Loucy (cell line): ENCODE measurements at regions not wholly inside any gene's neighbourhood (a gene's known extent, or its start where the extent isn't known, plus 50 kb on each side); places are given as distances from the start of the nearest gene placed in this dataset.

Experiments used
- H2AFZ ChIP-seq: fragments of 200-600 bp; sonication (generic); 2 replicates; pipeline ENCODE4 v1.6.0; 2016; ENCODE audit warnings: antibody characterized with exemption, mild to moderate bottlenecking, low read length, moderate library complexity
- H3F3A ChIP-seq: fragments of 200-600 bp; 2 replicates; pipeline ENCODE4 v1.6.0; 2016; ENCODE audit warnings: antibody characterized with exemption, low read depth, mild to moderate bottlenecking
- H3K27me3 ChIP-seq: fragments of 200-600 bp; sonication (generic); 2 replicates; pipeline ENCODE4 v1.6.1; 2014; ENCODE audit warnings: low read length, mild to moderate bottlenecking; ENCODE audit not compliant: insufficient read depth, poor library complexity, severe bottlenecking
- H3K36me3 ChIP-seq: fragments of 200-600 bp; sonication (generic); 2 replicates; pipeline ENCODE4 v1.6.1; 2016; ENCODE audit warnings: low read length; ENCODE audit not compliant: insufficient read depth
- H3K4me1 ChIP-seq: fragments of 200-600 bp; sonication (generic); 2 replicates; pipeline ENCODE4 v1.5.1; 2014; ENCODE audit warnings: low read length, mild to moderate bottlenecking; ENCODE audit not compliant: insufficient read depth, poor library complexity, severe bottlenecking
- H3K4me2 ChIP-seq: fragments of 200-600 bp; sonication (generic); 2 replicates; pipeline ENCODE4 v1.6.0; 2014; ENCODE audit warnings: antibody characterized with exemption, low read length, low read depth, mild to moderate bottlenecking; ENCODE audit not compliant: poor library complexity, severe bottlenecking
- H3K4me3 ChIP-seq: fragments of 200-600 bp; sonication (generic); 2 replicates; pipeline ENCODE4 v1.5.1; 2014; ENCODE audit warnings: low read length, mild to moderate bottlenecking, mixed read lengths; ENCODE audit not compliant: poor library complexity, severe bottlenecking
- H3K79me2 ChIP-seq: fragments of 200-600 bp; sonication (generic); 2 replicates; pipeline ENCODE4 v1.6.1; 2014; ENCODE audit warnings: low read length; ENCODE audit not compliant: insufficient read depth
- H3K9ac ChIP-seq: fragments of 200-600 bp; sonication (generic); 2 replicates; pipeline ENCODE4 v1.6.0; 2014; ENCODE audit warnings: mild to moderate bottlenecking, low read depth, low read length, moderate library complexity; ENCODE audit not compliant: poor library complexity, severe bottlenecking
- H3K9me2 ChIP-seq: fragments of 200-600 bp; sonication (generic); replicated peaks from 2 replicates; pipeline ENCODE4 v1.6.1; 2016; ENCODE audit warnings: low read depth, low read length, mixed read lengths
- H3K9me3 ChIP-seq: fragments of 200-600 bp; sonication (generic); 2 replicates; pipeline ENCODE4 v1.6.1; 2014; ENCODE audit warnings: mild to moderate bottlenecking, antibody characterized with exemption, low read length, low read depth; ENCODE audit not compliant: insufficient read depth
- H4K20me1 ChIP-seq: fragments of 200-600 bp; sonication (generic); 2 replicates; pipeline ENCODE4 v1.6.0; 2014; ENCODE audit warnings: antibody characterized with exemption, low read length, mild to moderate bottlenecking; ENCODE audit not compliant: insufficient read depth, poor library complexity, severe bottlenecking
- EZH2phosphoT487 ChIP-seq: fragments of 200-600 bp; IDR thresholded peaks from 2 replicates; pipeline ENCODE4 v1.6.1; 2018; ENCODE audit warnings: antibody characterized with exemption, mild to moderate bottlenecking, moderate library complexity, borderline replicate concordance
- TF ChIP-seq, protein P1 (sequence below): fragments of 200-600 bp; sonication (generic); conservative IDR thresholded peaks from 2 replicates; pipeline ENCODE4 v1.5.1; 2014; ENCODE audit warnings: mild to moderate bottlenecking, antibody characterized with exemption, low read length

DNA sequence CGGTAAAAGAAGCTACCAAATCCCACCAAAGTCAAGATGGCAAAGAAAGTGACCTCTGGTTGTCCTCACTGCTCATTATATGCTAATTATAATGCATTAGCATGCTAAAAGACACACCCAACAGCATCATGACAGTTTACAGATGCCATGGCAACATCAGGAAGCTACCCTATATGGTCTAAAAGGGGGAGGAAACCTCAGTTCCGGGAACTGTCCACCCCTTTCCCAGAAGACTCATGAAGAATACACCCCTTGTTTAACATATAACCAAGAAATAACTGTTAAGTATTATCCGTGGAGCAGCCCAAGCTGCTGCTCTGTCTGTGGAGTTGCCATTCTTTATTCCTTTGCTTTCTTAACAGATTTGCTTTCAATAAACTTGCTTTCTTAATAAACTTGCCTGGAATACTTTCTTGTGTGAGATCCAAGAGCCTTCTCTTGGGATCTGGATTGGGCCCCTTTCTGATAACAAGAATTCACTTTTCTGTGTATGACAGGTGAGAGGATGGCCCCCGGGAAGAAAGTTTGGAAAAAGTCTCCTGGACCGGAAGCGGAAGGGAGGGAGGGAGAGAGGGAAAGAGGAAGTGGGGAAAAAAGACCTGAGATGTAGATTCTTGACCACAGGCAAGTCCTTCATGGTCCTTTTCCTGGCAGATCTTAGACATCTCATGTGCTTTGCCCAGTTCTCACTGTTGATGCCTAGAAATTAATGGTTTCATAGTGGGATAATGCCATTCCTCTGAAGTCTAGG, 146.7 kb upstream of the ID4 start:
- Histone ChIP-seq H3K4me2 (no peak overlapping the region), H3K4me3 (no peak overlapping the region), H3K4me1 (no peaks in the 10 kb centered on the region), H3K79me2 (no peaks in the 10 kb centered on the region), H3K9me2 (no peaks in the 10 kb centered on the region), H3K9me3 (no peaks in the 10 kb centered on the region; the same call in 1 of the 2 replicates), H4K20me1 (no peaks in the 10 kb centered on the region), H3K9ac (no peak overlapping the region), H3K27me3 (no peaks in the 10 kb centered on the region), H3F3A (no peaks in the 10 kb centered on the region), H3K36me3 (no peaks in the 10 kb centered on the region), H2AFZ (no peak overlapping the region)
- TF ChIP-seq, protein P1, sequence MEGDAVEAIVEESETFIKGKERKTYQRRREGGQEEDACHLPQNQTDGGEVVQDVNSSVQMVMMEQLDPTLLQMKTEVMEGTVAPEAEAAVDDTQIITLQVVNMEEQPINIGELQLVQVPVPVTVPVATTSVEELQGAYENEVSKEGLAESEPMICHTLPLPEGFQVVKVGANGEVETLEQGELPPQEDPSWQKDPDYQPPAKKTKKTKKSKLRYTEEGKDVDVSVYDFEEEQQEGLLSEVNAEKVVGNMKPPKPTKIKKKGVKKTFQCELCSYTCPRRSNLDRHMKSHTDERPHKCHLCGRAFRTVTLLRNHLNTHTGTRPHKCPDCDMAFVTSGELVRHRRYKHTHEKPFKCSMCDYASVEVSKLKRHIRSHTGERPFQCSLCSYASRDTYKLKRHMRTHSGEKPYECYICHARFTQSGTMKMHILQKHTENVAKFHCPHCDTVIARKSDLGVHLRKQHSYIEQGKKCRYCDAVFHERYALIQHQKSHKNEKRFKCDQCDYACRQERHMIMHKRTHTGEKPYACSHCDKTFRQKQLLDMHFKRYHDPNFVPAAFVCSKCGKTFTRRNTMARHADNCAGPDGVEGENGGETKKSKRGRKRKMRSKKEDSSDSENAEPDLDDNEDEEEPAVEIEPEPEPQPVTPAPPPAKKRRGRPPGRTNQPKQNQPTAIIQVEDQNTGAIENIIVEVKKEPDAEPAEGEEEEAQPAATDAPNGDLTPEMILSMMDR: no peak
- no peak for TF ChIP-seq EZH2phosphoT487

DNA sequence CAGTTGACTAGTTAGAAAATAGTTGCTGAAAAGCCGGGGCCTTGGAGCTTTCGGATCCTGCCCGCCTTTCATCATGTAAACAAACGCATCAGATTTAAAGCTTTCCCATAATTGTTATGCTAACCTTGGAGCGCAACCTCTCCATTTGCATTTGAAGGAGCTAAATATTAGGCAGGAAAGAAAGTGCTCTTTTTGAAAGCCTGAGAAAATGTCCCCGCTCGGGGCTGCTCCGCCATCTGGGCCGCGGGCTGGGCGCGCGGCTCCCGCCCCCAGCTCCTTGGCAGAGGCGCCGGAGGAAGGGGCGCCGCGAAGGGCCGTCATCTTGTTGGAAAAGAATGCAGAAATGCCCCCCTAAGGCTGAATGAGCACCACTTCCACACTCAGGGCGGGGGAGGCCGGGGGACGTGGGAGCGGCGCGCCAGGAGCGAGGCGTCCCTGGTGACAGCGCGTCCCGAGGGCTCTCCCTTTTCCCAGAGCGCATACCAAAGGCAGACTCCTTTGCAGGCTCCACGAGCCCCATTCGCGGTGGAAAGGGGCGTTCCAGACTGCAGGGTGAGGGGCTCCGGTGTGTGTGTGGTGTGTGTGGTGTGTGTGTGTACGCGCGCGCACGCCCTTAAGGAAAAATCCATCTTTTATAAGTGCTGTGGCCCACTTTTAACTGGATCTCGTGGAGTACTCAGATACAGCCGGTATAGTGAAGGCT, 145.6 kb upstream of the ID4 start:
- no peaks in the 10 kb centered on the region for H3K9me2 ChIP-seq
- no peaks in the 10 kb centered on the region for H3K4me1 ChIP-seq
- no peak overlapping the region for H3K9ac ChIP-seq
- no peaks in the 10 kb centered on the region for H4K20me1 ChIP-seq
- no peak overlapping the region for H3K4me2 ChIP-seq
- no peaks in the 10 kb centered on the region for H3K27me3 ChIP-seq
- H3K9me3 ChIP-seq: no peaks in the 10 kb centered on the region; the same call in 1 of the 2 replicates
- no peaks in the 10 kb centered on the region for H3F3A ChIP-seq
- H3K4me3 ChIP-seq: no peak overlapping the region
- TF ChIP-seq, protein P1: no peak
- no peak for TF ChIP-seq EZH2phosphoT487
- no peak overlapping the region for H2AFZ ChIP-seq
- no peaks in the 10 kb centered on the region for H3K36me3 ChIP-seq
- H3K79me2 ChIP-seq: no peaks in the 10 kb centered on the region

DNA sequence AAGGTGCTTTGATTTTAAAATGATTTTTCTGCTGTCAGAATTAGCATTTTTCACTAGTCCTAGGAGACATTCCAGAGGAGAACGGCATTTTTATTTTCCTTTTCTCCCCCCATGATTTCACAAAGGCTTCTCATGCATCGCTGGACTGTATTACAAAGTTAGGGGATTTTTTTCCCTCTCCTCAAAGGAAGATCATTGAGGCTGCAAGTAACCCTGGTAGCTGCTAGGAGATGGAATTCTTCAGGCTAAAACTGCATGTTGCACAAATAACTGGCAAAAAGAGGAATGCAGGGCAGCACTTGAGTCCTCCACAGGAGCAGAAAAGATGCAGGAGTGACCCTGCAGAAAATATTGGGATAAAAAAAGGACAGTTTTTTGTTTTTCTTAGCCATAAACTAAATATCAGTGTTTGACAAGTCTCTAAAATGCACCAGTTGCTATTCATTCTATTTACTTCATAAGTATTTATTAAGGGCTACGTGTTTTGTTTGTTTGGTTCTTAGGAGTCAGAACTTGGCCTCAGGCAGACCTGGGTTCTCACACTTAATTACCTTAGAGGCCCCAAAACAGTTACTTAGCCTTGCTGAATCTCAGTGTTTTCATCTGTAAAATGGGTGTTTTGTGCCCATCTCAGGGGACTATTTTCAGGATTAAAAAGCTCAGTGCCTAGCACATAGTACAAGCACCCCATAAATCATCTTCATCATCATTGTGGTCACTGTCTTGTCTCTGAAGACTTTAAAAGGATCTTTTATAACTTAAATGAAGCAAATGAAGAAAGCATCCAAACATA, 144.5 kb upstream of the ID4 start:
- Histone ChIP-seq H3F3A (no peaks in the 10 kb centered on the region), H3K79me2 (no peaks in the 10 kb centered on the region), H3K9me3 (no peaks in the 10 kb centered on the region; the same call in 1 of the 2 replicates), H3K4me1 (no peaks in the 10 kb centered on the region), H4K20me1 (no peaks in the 10 kb centered on the region), H2AFZ (no peak overlapping the region), H3K9me2 (no peaks in the 10 kb centered on the region), H3K27me3 (no peaks in the 10 kb centered on the region), H3K4me3 (no peak overlapping the region), H3K4me2 (no peak overlapping the region), H3K9ac (no peak overlapping the region), H3K36me3 (no peaks in the 10 kb centered on the region)
- no peak for TF ChIP-seq EZH2phosphoT487
- TF ChIP-seq, protein P1: no peak
